GM21447 (cell line): ENCODE measurements at regions not wholly inside any gene's neighbourhood (a gene's known extent, or its start where the extent isn't known, plus 50 kb on each side); places are given as distances from the start of the nearest gene placed in this dataset.
"Not testable (repeated sequence)": the region's sequence is repeated elsewhere in the genome, so short reads cannot be mapped to it uniquely, and the experiment has no call there.

Source experiments
- ATAC-seq: cut with Tn5 transposase; IDR thresholded peaks from one replicate; pipeline ENCODE4 v1.9.1; 2021; ENCODE audit not compliant: unreplicated experiment

- no peak for ATAC-seq
Observed at GRCh38 chr3:144773350-144773749, 801.7 kb downstream of the DIPK2A start.

GRCh38 chr3:144774897-144775296 is 803.3 kb downstream of the DIPK2A start:
- ATAC-seq = no peak

GRCh38 chr3:144775551-144775950 is 803.9 kb downstream of the DIPK2A start:
- ATAC-seq = no peak

GRCh38 chr3:144777906-144778305 is 806.3 kb downstream of the DIPK2A start:
- no peak for ATAC-seq

- ATAC-seq = no peak
Observed at GRCh38 chr3:144791034-144791433, 819.4 kb downstream of the DIPK2A start.

- no peak for ATAC-seq
Observed at GRCh38 chr3:144801890-144802289, 830.3 kb downstream of the DIPK2A start.

- no peak for ATAC-seq
Observed at GRCh38 chr3:144809380-144809779, 837.8 kb downstream of the DIPK2A start.

GRCh38 chr3:144810160-144810559 is 838.5 kb downstream of the DIPK2A start:
- ATAC-seq = peak; percentile 70

GRCh38 chr3:144815655-144816054 is 844.0 kb downstream of the DIPK2A start:
- ATAC-seq = no peak

GRCh38 chr3:144816323-144816722 is 844.7 kb downstream of the DIPK2A start:
- ATAC-seq = no peak

GRCh38 chr3:144818973-144819372 is 847.4 kb downstream of the DIPK2A start:
- no peak for ATAC-seq

- ATAC-seq = not testable (repeated sequence)
Observed at GRCh38 chr3:144820232-144820631, 848.6 kb downstream of the DIPK2A start.

- no peak for ATAC-seq
Observed at GRCh38 chr3:144820726-144821125, 849.1 kb downstream of the DIPK2A start.

- no peak for ATAC-seq
Observed at GRCh38 chr3:144821583-144821982, 850.0 kb downstream of the DIPK2A start.

GRCh38 chr3:144822671-144823070 is 851.0 kb downstream of the DIPK2A start:
- ATAC-seq = no peak

- ATAC-seq = no peak
Observed at GRCh38 chr3:144831955-144832716, 860.5 kb downstream of the DIPK2A start.

- no peak for ATAC-seq
Observed at GRCh38 chr3:144839991-144840390, 868.4 kb downstream of the DIPK2A start.

GRCh38 chr3:144840866-144841265 is 869.2 kb downstream of the DIPK2A start:
- no peak for ATAC-seq

GRCh38 chr3:144843099-144843498 is 871.5 kb downstream of the DIPK2A start:
- no peak for ATAC-seq

- no peak for ATAC-seq
Observed at GRCh38 chr3:144852999-144853398, 881.4 kb downstream of the DIPK2A start.

GRCh38 chr3:144854020-144854419 is 882.4 kb downstream of the DIPK2A start:
- ATAC-seq = not testable (repeated sequence)

- ATAC-seq = no peak
Observed at GRCh38 chr3:144859161-144859560, 887.5 kb downstream of the DIPK2A start.

- ATAC-seq = no peak
Observed at GRCh38 chr3:144864646-144865045, 893.0 kb downstream of the DIPK2A start.
